ENCODE measurements at regions not wholly inside any gene's neighbourhood (a gene's known extent, or its start where the extent isn't known, plus 50 kb on each side); places are given as distances from the start of the nearest gene placed in this dataset.

GRCh38 chr22:34160141-34160783, 240.0 kb upstream of the LARGE1 start:
- DNase-seq = no peak

GRCh38 chr22:34161431-34162123, 241.3 kb upstream of the LARGE1 start:
- no peak for DNase-seq

- no peak for DNase-seq
Measured at GRCh38 chr22:34198976-34199375, 278.7 kb upstream of the LARGE1 start.

GRCh38 chr22:34210301-34210700, 290.0 kb upstream of the LARGE1 start:
- no peak for DNase-seq

GRCh38 chr22:34214372-34214771, 294.1 kb upstream of the LARGE1 start:
- DNase-seq = no peak

GRCh38 chr22:34225278-34225677, 305.0 kb upstream of the LARGE1 start:
- no peak for DNase-seq

GRCh38 chr22:34236527-34236926, 316.3 kb upstream of the LARGE1 start:
- DNase-seq = no peak

GRCh38 chr22:34239421-34239820, 319.1 kb upstream of the LARGE1 start:
- no peak for DNase-seq

- DNase-seq = no peak
Measured at GRCh38 chr22:34243023-34243422, 322.7 kb upstream of the LARGE1 start.

- no peak for DNase-seq
Measured at GRCh38 chr22:34255042-34255441, 334.8 kb upstream of the LARGE1 start.

- DNase-seq = no peak
Measured at GRCh38 chr22:34278121-34278520, 357.8 kb upstream of the LARGE1 start.

GRCh38 chr22:34281738-34282137, 361.5 kb upstream of the LARGE1 start:
- DNase-seq = no peak

GRCh38 chr22:34283844-34284243, 363.6 kb upstream of the LARGE1 start:
- DNase-seq = no peak

- DNase-seq = no peak
Measured at GRCh38 chr22:34293324-34293723, 373.0 kb upstream of the LARGE1 start.

- DNase-seq = no peak
Measured at GRCh38 chr22:34294476-34294875, 374.2 kb upstream of the LARGE1 start.

- DNase-seq = no peak
Measured at GRCh38 chr22:34294986-34295385, 374.7 kb upstream of the LARGE1 start.

- no peak for DNase-seq
Measured at GRCh38 chr22:34296461-34296860, 376.2 kb upstream of the LARGE1 start.

GRCh38 chr22:34297536-34298120, 377.4 kb upstream of the LARGE1 start:
- DNase-seq = no peak

- no peak for DNase-seq
Measured at GRCh38 chr22:34299496-34299895, 379.2 kb upstream of the LARGE1 start.

- DNase-seq = no peak
Measured at GRCh38 chr22:34301569-34301968, 381.3 kb upstream of the LARGE1 start.

GRCh38 chr22:34303656-34304055, 383.4 kb upstream of the LARGE1 start:
- DNase-seq = no peak

- no peak for DNase-seq
Measured at GRCh38 chr22:34306361-34306760, 386.1 kb upstream of the LARGE1 start.

GRCh38 chr22:34308101-34308500, 387.8 kb upstream of the LARGE1 start:
- DNase-seq = no peak

- DNase-seq = no peak
Measured at GRCh38 chr22:34319346-34319745, 399.1 kb upstream of the LARGE1 start.
